NOMO-1 (cell line): ENCODE measurements at regions not wholly inside any gene's neighbourhood (a gene's known extent, or its start where the extent isn't known, plus 50 kb on each side); places are given as distances from the start of the nearest gene placed in this dataset.
"Not testable (repeated sequence)": the region's sequence is repeated elsewhere in the genome, so short reads cannot be mapped to it uniquely, and the experiment has no call there.

Experiments
- DNase-seq, 2 experiments: peaks; one replicate each; lab custom pipeline; 2025; ENCODE audit not compliant: unreplicated experiment in 2 of 2; lab: John Stamatoyannopoulos, UW

DNA sequence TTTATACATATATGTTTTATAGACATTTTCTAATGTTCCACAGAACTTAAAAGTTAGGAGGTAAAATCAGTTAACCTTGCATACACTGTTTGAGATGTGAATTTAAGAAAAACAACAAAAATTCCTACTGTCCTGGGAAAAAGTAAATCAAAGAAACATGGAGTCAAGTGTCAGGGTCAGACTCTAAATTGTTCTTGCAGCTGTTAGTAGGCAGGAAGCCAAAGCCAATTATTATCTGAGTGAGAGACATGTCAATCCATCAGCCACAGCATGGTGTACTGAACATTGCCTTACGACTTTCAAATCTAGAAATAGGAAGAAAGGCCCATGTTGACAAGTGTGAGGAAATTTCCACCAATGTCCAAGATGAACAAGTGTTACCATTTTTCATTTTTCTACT is 461.2 kb upstream of the MBL2 start:
- no peak for DNase-seq

DNA sequence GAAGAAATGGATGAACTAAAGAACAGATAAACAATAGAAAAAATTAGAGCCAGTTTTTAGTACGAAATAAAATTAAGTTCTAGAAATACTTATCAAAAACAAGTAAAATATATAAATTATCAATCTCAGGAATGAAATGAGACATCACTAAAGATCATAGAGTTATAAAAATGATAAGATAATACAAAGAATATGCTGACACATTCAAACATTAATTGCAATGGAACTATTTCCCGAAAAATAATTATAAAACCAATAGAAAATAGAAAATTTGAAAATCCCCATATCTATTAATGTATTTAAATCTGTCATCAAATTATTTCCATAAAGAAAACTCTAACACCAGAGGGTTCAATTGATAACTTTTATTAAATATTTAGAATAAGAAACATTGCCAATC is 458.1 kb upstream of the MBL2 start:
- no peak for DNase-seq

DNA sequence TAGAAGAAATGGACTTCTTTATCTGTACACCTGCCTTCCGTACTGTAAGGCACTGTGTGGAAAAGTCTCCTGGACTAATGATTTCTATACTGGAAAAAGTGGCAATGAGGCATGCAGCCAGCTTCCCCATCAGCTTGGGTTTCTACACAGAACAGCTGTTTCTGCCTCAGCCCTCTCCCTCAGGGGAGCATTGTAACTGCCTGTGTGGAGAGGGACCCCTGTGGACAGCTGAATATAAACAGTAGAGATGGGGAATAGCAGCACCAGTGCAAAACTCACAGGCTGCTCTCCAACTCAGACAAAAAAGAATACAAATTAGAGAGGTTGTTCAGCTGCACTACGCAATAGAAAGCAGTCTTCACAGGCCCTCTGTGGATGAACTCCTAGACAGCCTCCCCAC is 451.3 kb upstream of the MBL2 start:
- DNase-seq, result no peak

DNA sequence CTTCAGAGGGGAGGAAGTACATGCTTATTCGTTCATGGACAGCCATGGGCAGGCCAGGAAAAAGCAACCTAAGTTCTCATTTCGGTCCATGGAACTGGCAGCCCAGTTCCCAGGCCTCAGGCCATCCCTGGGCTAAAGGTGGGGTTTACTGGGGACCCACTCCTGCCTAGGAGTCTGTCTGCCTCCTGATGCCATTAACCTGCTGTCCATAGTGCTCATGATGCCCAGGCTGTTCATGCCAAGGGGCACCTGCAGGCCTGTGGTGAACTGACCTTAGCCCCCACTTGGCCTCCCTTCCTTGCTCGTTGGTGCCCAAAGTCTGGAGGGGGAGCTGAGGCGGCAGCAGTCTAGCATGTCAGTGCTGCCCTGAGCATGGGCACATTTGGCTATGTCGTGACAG is 450.2 kb upstream of the MBL2 start:
- DNase-seq, result no peak

DNA sequence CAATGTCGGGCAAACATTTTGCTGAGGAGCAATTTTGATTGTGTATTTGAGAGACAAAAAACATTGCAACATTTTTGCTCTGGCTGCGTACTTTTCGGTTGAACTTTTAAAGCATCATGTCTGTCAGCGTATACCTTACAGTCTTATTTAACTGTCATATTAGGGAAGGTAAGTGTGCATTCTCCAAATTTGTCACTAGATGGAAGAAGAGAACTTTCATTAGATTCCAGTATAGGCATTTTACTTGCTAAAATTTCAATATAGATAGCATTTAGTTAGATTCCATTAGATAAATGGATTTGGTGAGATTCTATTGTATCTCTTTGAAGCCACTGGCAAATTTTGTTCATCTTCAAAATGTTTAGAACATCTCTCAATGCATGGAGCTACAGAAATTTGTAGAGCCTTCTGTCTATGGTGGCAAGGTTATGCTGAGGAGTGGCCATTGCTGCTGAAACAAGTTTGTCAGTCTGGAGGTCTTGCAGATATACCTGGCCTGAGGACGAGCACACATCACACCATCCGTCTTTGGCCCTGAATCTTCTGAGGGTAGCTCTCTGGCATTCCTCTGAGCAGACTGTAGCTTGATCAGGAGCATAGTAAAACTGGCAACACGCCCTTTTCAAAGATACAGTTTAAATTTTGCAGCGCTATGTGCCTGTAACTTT is 437.5 kb upstream of the MBL2 start:
- no peak for DNase-seq

DNA sequence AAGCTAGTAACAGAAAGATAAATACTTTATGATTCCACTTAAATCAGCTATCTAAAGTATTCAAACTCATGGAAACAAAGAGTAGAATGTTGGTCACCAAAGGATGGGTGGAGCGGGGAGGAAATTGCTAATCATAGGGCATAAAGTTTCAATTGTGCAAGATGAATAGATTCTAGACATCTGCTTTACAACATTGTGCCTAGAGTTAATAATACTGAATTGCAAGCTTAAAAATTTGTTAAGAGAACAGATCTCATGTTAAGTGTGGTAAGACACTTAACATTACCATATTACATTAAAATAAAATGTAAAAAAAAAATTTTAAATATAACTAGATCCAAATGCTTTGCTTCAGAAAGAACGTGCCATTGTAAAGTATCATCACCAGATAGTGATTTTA is 411.1 kb upstream of the MBL2 start:
- no peak for DNase-seq

DNA sequence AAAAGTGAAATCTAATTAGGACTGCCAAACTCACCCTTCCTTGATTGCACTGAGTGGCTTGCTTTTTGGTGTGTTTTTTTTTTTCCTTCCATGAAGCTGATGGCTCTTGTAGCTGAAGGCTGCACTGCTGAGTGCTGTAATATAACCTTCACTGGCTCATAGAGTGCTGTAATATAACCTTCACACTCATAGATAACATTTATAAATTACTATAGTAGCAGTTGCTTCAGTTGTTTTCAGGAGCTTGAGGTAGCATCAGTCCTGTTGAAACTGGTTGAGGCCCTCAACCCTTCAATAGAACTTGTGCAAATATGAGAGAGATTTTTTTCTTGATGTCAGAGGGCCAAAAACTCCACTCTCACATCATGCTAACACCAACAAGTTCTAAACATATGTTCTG is 404.9 kb upstream of the MBL2 start:
- no peak for DNase-seq

DNA sequence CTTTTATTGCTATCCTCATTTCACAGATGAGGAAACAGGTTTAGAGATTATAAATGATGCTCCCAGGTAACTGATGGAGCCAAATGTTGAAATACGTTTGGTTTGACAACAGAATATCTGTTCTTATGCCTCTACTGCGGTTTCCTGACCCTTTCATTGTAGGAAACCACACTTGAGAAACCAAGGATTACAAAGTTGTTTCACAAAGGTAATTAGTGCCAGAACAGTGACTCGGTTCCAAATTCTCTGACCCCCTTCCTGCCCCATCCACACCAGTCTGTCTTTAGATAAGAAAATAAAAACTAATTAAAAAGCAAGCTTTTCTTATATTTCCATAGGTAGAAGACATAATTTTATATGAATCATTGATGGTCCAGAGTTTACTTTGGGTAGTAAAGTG is 393.7 kb upstream of the MBL2 start:
- DNase-seq, result peak; percentile 7 to 13

DNA sequence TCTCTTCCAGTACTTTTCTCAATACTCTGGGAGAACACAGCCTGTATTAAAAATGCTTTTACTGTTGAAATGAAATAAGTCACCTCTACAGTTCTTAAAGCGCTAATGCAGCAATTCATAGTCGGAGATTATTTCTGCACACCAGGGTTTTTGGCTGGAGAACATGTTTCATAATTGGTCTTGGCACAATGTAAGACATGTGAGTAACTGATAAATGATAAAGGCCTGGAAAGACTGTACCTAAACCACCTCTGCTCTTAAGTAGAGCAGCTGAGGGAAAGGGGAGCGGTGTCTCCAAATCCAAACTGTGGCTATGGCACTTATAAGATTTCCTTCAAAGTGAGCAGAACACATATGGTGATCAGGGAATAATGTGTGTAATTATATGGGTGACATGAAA is 390.3 kb upstream of the MBL2 start:
- no peak for DNase-seq

DNA sequence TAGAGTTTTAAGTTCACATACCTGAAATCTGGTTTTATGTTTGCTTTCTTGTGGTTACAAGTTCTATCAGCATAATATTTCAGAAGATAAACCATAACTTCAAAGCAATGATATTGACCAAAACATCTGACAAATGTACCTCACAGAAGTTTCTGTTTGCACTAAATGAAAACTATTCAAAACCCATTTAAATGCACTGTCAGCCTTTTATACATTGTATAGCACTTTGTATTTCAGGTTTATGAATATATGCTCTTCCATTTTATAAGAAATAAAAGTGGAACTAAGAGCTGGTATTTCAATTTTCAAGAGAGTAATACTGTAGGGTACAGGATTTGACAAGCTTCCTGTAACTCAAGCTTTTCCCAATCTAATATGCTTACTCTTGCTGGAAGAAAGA is 388.6 kb upstream of the MBL2 start:
- no peak for DNase-seq

DNA sequence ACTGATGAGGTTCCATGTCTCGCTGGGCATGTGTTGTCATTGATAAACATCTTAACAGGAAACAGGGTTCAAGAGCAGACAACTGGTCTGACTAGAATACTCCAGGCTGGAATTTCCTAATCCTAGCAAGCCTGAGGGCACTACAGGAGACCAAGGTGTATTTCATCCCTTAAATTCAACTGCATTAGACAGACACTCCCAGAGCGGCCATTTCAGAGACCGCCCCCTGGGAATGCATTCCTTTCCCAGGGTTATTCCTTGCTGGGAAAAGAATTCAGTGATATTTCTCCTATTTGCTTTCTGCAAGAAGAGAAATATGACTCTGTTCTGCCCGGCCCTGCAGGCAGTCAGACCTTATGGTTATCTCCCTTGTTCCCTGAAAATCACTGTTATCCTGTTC is 383.1 kb upstream of the MBL2 start:
- DNase-seq, result not testable (repeated sequence)

DNA sequence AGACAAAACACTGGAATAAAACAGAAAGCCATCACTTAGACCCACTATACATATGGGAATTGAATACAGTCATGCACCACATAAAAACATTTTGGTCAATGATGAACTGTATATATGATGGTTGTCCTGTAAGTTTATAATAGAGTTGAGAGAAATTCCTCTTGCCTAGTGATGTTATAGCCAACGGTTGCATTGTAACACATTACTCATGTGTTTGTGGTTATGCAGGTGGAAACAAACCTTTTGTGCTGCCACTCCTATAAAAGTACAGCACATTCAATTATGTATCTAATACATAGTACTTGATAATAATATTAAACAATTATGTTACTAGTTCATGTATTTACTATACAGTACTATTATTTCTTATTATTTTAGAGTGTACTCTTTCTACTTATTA is 381.2 kb upstream of the MBL2 start:
- no peak for DNase-seq

DNA sequence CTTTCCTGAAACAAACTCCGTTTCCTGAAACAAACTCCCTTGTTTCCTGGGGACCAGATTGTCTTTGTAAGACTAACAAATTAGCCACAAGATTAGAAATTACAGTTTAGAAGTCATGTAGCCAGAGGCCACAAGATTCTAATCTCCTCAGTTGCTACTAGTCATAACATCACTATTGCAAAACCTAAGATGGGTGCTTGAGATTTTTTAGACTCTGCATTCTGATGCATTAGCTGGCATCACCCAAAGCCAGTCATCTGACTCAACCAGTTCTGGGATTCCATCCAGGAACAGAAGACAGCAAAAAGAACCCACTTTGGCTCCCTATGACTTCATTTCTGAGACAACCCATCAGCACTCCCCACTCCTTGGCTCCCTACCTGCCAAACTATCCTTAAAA is 367.9 kb upstream of the MBL2 start:
- DNase-seq, result no peak

DNA sequence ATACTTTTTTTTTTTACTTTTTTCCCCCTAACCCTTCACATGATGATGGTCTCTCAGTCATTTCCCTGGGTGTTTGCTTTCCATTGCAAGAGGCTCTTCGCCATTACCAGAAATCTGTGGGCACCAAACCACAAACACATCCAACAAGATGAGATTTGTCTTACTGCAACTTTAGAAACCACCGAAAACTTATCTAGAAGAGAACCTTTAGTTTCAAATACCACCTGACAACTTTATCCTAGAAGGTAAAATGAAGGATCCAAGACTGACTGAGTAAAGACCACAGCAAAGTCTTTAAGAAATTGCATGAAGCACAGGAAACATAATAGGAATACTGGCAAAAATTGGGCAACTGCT is 363.3 kb upstream of the MBL2 start:
- DNase-seq, result no peak

DNA sequence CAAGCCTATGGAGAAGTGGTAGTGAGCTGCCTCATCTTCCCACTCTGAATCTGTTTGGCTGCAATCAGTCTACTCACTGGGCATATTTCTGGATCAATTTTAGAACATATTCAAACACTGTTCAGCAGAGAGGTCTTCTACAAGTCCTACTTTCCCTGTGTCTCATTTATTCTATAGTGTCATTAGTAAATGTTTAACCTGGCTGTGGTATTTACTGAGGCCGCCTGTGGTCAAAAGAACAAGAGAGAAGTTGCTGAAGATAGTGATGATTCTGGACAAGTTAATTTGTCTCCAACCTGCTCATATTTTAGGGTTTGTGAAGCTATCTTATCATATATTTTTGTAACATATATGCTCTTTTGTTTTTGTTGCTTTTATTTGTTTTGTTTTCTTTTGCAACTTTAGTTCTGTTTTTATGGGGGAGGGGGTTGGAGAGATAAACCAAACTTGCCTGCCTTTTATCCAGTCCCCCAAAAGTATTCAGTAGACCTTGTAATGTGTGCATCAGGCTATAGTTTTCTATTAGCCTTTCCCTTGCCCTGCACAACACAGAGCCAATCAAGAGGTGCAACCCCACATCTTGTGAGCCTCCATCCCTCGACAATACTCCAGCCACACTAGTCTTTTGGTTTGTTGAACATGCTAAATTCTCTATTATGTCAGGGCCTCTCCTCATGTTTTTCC is 362.8 kb upstream of the MBL2 start:
- no peak for DNase-seq

DNA sequence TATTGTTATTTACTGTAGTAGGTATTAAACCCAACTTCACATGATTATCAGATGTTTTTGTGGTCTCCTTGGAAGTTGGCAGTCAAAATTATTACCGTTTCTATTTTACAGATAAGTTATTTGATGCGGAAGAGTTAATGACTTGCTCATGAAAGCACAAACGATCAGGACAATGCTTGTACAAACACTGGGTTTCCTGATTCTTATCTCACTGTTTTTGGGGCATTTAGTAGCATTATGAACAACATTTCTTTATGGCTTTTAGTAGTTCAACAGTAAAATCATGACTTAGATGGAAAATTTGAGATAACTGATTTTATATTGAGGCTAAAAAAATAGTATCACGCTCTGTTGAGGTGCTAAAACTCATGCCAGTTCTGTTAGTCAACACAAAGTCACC is 361.5 kb upstream of the MBL2 start:
- DNase-seq, result no peak

DNA sequence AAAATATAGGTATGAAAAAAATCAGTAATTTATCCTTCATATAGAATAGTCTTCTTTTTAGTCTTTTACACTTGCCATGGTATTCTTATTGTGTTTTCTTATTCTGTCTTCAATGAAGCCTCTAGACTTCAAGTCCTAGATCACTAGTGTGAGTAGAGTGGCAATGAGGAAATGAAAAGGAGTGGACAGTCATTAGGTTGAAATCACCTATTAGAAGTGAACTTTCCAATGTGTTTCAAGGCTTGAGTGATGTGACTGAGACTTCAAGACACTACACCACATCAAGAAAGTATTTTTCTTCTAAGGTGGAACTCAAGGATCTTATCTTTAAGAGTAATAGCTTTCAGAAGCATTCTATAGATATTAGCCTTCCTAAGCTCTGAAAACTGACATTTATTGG is 357.8 kb upstream of the MBL2 start:
- DNase-seq, result no peak

DNA sequence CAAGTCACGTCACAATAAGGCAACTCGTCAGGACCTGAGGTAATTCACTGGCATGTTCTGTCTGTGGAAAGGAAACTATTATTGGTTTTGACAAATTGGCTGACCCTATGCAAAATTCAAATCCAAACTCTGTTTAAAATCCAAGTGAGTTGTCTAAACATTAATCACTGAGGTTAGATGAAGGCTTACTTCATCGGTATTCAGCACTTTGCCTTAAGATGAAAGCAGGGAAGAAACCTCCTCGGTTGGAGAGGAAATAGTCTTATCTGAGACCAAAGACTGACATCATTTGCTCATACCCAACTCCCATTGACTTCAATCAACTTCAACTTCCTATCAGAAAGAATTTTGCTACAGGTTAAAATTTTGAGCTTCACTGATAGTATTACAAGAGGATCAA is 355.1 kb upstream of the MBL2 start:
- DNase-seq, result no peak

DNA sequence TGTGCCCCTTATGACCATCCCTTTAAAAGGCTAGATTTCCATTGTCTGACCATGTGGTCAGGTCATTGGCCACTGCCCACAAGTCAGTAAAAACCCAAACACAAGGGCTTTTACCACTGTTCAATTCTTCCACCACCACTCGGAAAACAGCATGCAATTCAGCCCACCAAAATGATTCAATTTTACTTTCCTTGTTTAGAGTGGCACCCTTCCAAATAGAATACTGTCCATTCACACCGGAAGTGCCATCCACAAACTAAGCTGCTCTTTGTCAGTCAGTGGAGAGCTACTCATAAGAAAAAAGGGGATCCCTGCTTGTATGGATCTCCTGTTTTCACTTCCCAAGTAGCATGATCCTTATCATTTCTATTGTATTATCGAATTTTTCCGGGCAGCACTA is 350.7 kb upstream of the MBL2 start:
- no peak for DNase-seq

DNA sequence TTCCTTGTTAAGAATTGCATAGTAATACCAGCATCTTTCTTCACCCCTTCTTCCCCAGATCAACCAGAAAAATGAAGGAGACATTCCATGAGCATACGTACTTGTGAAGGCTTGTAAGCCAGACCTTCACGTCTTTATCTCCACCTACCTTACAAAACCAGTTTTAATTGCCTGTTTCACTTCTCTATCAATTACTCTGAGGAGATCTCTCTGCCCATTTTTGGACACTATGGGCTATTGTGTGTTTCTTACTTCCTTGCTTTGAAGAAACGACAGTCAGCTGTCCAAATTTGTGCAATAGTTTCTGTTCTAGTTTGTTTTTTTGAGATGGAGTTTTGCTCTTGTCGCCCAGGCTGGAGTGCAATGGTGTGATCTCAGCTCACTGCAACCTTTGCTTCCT is 349.7 kb upstream of the MBL2 start:
- DNase-seq, result peak; percentile 81 to 96

DNA sequence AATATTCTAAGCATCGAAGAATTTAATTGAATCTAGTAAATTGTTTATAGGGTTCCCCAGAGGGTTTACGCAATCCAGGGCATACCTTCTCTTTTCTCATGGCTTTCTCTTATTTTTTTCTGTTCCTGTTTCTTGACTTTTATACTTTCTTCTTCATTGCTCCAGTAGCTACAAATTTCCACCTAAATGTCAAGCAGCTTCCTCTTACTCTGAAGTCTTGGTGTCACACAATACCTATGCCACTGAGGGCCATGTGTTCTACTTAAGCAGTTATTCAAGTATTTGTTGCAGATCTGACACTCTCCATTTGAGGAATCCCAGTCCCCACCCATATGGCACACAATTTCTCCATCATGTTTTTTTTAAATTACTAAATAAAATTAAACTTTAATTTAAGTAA is 343.1 kb upstream of the MBL2 start:
- DNase-seq, result peak; percentile 59 to 83

DNA sequence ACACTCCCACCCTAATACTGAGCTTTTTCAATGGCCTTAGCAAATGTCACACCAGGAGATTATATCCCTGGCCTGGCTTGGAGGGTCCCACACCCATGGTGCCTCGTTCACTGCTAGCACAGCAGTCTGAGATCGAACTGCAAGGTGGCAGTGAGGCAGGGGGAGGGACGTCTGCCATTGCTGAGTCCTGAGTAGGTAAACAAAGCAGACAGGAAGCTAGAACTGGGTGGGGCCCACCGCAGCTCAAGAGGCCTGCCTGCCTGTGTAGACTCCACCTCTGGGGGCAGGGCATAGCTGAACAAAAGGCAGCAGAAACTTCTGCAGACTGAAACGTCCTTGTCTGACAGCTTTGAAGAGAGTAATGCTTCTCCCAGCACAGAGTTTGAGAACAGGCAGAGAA is 338.9 kb upstream of the MBL2 start:
- peak in 1 of 2 experiments; percentile 5 for DNase-seq

DNA sequence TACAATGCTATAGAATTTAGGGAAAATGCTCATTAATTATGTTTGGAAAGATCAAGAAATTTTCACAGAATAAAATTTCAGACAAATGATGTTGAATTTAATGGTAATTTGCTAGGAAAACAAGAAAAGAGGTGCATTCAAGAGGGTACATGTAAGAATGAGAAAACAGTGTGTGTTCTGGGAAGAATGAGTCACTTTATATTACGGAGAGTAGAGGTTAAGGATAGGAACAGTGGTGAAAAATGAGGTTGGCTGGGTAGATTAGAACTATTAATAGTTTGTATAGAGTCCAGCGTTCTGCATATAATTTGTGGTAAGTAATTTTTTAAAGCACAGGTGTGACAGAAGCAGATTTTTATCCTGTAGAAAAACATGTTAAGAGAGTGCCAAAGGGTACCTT is 336.7 kb upstream of the MBL2 start:
- no peak for DNase-seq
